Left lobe of liver (tissue), 2 donors: ENCODE measurements at regions not wholly inside any gene's neighbourhood (a gene's known extent, or its start where the extent isn't known, plus 50 kb on each side); places are given as distances from the start of the nearest gene placed in this dataset.

Experiments used
- ATAC-seq: fragments of 200-7000 bp; cut with Tn5 transposase; one replicate; pipeline ENCODE4 v1.9.1; 2020; ENCODE audit warnings: mild to moderate bottlenecking, moderate library complexity
- DNase-seq: peaks from one replicate; pipeline ENCODE4 v3.0.0-alpha.2; 2020; ENCODE audit warnings: low spot score
- donor health status: DM: no; HTN: no; CAD: no; lungs with moderate emphysema.
- donor health status: DM: no; HTN: yes; CAD: no.

- DNase-seq (no peak), ATAC-seq (no peak)
Measured at GRCh38 chr1:78415165-78415564, 75.6 kb upstream of the PTGFR start.

- ATAC-seq (no peak), DNase-seq (no peak)
Measured at GRCh38 chr1:78419309-78419708, 71.5 kb upstream of the PTGFR start.

GRCh38 chr1:78420181-78420580 lies 70.6 kb upstream of the PTGFR start:
- DNase-seq (no peak), ATAC-seq (no peak)

DNA sequence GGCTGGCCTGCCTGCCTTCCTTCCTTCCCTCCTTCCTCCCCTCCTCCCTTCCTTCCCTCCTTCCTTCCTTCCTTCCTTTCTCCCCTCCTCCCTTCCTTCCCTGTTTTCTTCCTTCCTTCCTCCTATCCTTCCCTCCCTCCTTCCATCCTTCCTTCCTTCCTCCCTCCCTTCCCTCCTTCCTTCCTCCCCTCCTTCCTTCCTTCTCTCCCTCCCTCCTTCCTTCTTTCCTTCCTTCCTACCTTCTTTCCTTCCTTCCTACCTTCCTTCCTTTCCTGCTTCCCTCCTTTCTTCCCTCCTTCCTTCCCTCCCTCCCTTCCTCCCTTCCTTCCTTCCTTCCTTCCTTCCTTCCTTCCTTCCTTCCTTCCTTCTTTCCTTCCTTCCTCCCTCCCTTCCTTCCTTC lies 70.1 kb upstream of the PTGFR start:
- no peak for DNase-seq
- no peak for ATAC-seq

GRCh38 chr1:78424720-78425119 lies 66.1 kb upstream of the PTGFR start:
- ATAC-seq: no peak

GRCh38 chr1:78426408-78426807 lies 64.4 kb upstream of the PTGFR start:
- no peak for DNase-seq
- ATAC-seq: no peak

More at GRCh38 chr1:78424720-78425119, 66.1 kb upstream of the PTGFR start:
- DNase-seq: no peak

DNA sequence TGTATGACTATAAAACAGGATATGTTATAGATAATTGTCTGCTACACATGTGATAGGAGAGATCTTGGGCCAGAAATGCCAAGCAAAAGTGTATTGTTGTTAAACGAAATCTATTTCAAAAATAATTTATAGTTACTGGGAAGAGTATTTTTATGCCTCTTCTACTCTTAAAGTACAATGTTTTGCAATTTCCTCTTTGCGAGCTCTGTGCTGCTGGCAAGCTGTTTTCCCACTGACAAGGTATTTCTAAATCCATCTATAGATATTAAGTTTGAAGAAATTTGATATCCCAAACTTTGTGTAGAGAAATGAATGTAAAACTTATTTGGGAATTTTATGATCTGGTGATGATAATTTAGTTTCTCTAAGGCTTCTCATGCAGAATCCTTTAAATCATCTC lies 63.3 kb upstream of the PTGFR start:
- DNase-seq: no peak
- no peak for ATAC-seq

GRCh38 chr1:78432016-78432415 lies 58.8 kb upstream of the PTGFR start:
- no peak for DNase-seq

GRCh38 chr1:78434351-78434750 lies 56.4 kb upstream of the PTGFR start:
- ATAC-seq: no peak
- no peak for DNase-seq

More at GRCh38 chr1:78432016-78432415, 58.8 kb upstream of the PTGFR start:
- no peak for ATAC-seq

DNA sequence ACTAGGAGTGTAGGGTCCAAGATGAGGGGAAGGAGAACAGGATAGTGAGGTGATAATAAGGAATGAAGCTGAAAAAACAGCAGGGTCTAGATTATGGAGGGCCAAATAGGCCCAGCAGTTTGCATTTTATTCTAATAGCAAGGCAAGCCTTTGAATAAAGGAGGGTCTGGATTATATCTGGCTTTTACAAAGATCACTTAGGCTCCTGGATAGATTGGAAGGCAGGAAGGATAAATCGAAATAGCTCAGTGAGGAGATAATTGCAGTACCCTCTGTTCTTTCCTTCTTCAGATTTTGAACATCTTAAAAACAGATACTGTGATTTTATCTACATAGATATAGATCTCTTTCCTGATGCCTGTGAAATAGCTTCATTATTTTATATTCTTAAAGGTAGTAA lies 53.8 kb upstream of the PTGFR start:
- ATAC-seq (no peak), DNase-seq (no peak)

- no peak for ATAC-seq
- DNase-seq: no peak
Measured at GRCh38 chr1:78437396-78437795, 53.4 kb upstream of the PTGFR start.

DNA sequence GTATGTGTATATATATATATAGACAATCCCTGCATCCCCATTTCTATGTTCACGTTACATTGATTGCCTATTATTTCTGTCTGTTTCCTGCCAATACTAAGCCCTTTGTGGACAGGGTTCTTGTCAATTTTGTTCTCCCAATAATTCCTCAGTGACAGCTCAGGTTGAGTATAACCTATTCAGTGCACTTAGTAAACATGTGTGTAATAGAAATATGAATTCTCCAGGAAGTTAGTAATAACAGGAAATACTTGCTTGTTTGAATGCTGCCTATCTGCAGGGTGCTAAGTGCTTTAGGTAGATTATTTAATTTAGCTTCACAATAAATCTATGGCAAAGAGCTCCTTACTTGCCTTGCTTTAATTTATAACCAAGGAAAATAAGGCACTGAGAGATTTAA lies 52.8 kb upstream of the PTGFR start:
- DNase-seq: no peak
- no peak for ATAC-seq

- ATAC-seq (no peak), DNase-seq (no peak)
Measured at GRCh38 chr1:78440381-78440793, 50.4 kb upstream of the PTGFR start.
